Esophagus squamous epithelium (tissue), 4 donors: ENCODE measurements at regions not wholly inside any gene's neighbourhood (a gene's known extent, or its start where the extent isn't known, plus 50 kb on each side); places are given as distances from the start of the nearest gene placed in this dataset.

Experiments
- POLR2A ChIP-seq, 4 donors: fragments of 450-650 bp; IDR thresholded peaks; one replicate each; pipeline ENCODE4 v1.6.1; 2017; ENCODE audit warnings: antibody characterized with exemption in 4 of 4, mild to moderate bottlenecking in 4 of 4, moderate library complexity in 3 of 4
- TF ChIP-seq, protein P1 (sequence below), 6 experiments: fragments of 450-650 bp in 4 of 6; fragments of 200-600 bp in 2 of 6; sonication (generic) in 2 of 6; IDR thresholded peaks; one replicate each; pipeline ENCODE4 v1.5.1; 2016 to 2019; ENCODE audit warnings: antibody characterized with exemption in 6 of 6, mild to moderate bottlenecking in 4 of 6, moderate library complexity in 4 of 6

DNA sequence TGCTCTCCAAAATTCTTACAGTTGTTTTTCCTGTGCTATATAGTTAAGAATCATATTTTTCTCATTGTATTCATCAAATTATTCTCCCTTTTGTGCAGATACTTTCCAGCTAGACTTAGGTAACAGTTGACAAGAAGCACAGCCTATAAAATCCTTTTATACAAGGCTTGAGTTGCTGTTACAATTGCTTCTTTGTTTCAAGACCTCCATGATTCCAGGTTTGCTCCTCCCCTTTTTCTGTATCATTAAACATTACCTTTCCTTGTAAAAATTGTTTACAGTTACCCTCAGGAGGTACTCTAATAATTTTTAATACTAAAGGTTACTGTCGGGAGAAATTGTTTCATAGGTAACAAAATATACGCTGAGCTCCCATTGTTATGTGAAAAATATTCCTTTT is 192.3 kb upstream of the GRID2 start:
- TF ChIP-seq, protein P1, sequence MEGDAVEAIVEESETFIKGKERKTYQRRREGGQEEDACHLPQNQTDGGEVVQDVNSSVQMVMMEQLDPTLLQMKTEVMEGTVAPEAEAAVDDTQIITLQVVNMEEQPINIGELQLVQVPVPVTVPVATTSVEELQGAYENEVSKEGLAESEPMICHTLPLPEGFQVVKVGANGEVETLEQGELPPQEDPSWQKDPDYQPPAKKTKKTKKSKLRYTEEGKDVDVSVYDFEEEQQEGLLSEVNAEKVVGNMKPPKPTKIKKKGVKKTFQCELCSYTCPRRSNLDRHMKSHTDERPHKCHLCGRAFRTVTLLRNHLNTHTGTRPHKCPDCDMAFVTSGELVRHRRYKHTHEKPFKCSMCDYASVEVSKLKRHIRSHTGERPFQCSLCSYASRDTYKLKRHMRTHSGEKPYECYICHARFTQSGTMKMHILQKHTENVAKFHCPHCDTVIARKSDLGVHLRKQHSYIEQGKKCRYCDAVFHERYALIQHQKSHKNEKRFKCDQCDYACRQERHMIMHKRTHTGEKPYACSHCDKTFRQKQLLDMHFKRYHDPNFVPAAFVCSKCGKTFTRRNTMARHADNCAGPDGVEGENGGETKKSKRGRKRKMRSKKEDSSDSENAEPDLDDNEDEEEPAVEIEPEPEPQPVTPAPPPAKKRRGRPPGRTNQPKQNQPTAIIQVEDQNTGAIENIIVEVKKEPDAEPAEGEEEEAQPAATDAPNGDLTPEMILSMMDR (IDR thresholded peaks at IDR 0.05) = no peak
- no peak for TF ChIP-seq POLR2A (IDR thresholded peaks at IDR 0.05)
